CD4-positive, alpha-beta T cell (primary cell): ENCODE measurements at regions not wholly inside any gene's neighbourhood (a gene's known extent, or its start where the extent isn't known, plus 50 kb on each side); places are given as distances from the start of the nearest gene placed in this dataset.

Source experiments
- ATAC-seq: fragments of 200-7000 bp; cut with Tn5 transposase; one replicate; pipeline ENCODE4 v1.10.0; 2022; ENCODE audit warnings: mild to moderate bottlenecking; ENCODE audit not compliant: poor library complexity
- CTCF ChIA-PET: fragments of 350-600 bp; sonication (Branson Sonifier 250); formaldehyde crosslinking; loops from one replicate; lab custom pipeline; 2021; ENCODE audit warnings: antibody characterized with exemption, inconsistent platforms; lab: Charles Lee
- POLR2A ChIA-PET: fragments of 350-600 bp; sonication (Branson Sonifier 250); formaldehyde crosslinking; loops from one replicate; lab custom pipeline; 2021; ENCODE audit warnings: antibody characterized with exemption, inconsistent platforms; lab: Charles Lee
- DNase-seq, 14 experiments: peaks; one replicate each; pipeline ENCODE4 v3.0.0-alpha.2; 2013 to 2020; ENCODE audit warnings: mixed read lengths in 2 of 14
- H3K27ac ChIP-seq, 2 donors: one replicate each; pipeline versions ENCODE4 v1.5.1 to v1.7.0; 2013; ENCODE audit warnings: low read length in 2 of 2, low read depth in 1 of 2, mild to moderate bottlenecking in 1 of 2
- H3K27me3 ChIP-seq, 2 experiments: 1 replicate in 1 of 2; 2 replicates in 1 of 2; pipeline versions ENCODE4 v1.6.1 to v1.7.0; 2013; ENCODE audit warnings: low read length in 2 of 2, control low read depth in 1 of 2, mild to moderate bottlenecking in 1 of 2, moderate library complexity in 1 of 2; ENCODE audit not compliant: insufficient read depth in 2 of 2, control insufficient read depth in 1 of 2
- H3K36me3 ChIP-seq: one replicate; pipeline ENCODE4 v1.6.1; 2013; ENCODE audit warnings: low read length, control low read depth; ENCODE audit not compliant: insufficient read depth
- H3K4me1 ChIP-seq: one replicate; pipeline ENCODE4 v1.6.1; 2013; ENCODE audit warnings: low read length, control low read depth; ENCODE audit not compliant: insufficient read depth
- H3K4me3 ChIP-seq: one replicate; pipeline ENCODE4 v1.5.1; 2013; ENCODE audit warnings: mild to moderate bottlenecking, low read length, moderate library complexity
- H3K9me3 ChIP-seq, 2 experiments: 1 replicate in 1 of 2; 2 replicates in 1 of 2; pipeline versions ENCODE4 v1.6.1 to v1.7.0; 2013; ENCODE audit warnings: low read length in 2 of 2, mild to moderate bottlenecking in 2 of 2, control low read depth in 1 of 2, moderate library complexity in 1 of 2; ENCODE audit not compliant: control insufficient read depth in 1 of 2, insufficient read depth in 1 of 2
- H3K27ac Mint-ChIP-seq: one replicate; pipeline ENCODE4 v1.8.0; 2020; ENCODE audit warnings: mixed read lengths
- H3K27me3 Mint-ChIP-seq: one replicate; pipeline ENCODE4 v1.8.0; 2021; ENCODE audit warnings: mixed read lengths
- H3K36me3 Mint-ChIP-seq: one replicate; pipeline ENCODE4 v1.8.0; 2021; ENCODE audit warnings: low read depth, mixed read lengths
- H3K4me1 Mint-ChIP-seq: one replicate; pipeline ENCODE4 v1.8.0; 2021; ENCODE audit warnings: low read depth, mixed read lengths
- H3K4me3 Mint-ChIP-seq: one replicate; pipeline ENCODE4 v1.8.0; 2020; ENCODE audit warnings: mild to moderate bottlenecking, mixed read lengths
- H3K9me3 Mint-ChIP-seq: one replicate; pipeline ENCODE4 v1.8.0; 2020; ENCODE audit warnings: mixed read lengths
- CTCF ChIP-seq: fragments of 200-600 bp; IDR thresholded peaks from one replicate; pipeline ENCODE4 v1.8.0; 2022; ENCODE audit warnings: antibody characterized with exemption, mild to moderate bottlenecking
- intact Hi-C, 2 experiments: fragments of 100-400 bp; cut with DNase I in 1 of 2; cut with micrococcal nuclease in 1 of 2; formaldehyde crosslinking; loops; one replicate each; pipeline versions ENCODE4 v1.15.1 to v1.9.0; 2023 to 2025; cut with DNase I, micrococcal nuclease

GRCh38 chr10:78559661-78560340 is 509.0 kb upstream of the ZMIZ1 start:
- no peak overlapping the region for H3K4me3 Mint-ChIP-seq
- no peaks in the 10 kb centered on the region for H3K36me3 Mint-ChIP-seq
- Histone ChIP-seq H3K9me3 (no peaks in the 10 kb centered on the region), H3K4me1 (no peaks in the 10 kb centered on the region), H3K4me3 (no peak overlapping the region), H3K27me3 (no peaks in the 10 kb centered on the region), H3K27ac (no peak overlapping the region), H3K36me3 (no peaks in the 10 kb centered on the region)
- H3K27me3 Mint-ChIP-seq = no peaks in the 10 kb centered on the region
- no peak overlapping the region for H3K27ac Mint-ChIP-seq
- TF ChIP-seq CTCF = no peak
- intact Hi-C loops = no loop called here
- ChIA-PET CTCF (no interaction called here), POLR2A (interaction anchor here (0.9 kb wide), 1 partner anchor 20 kb away, joined by 3 read pairs; no protein-coding TSS in a partner anchor)
- ATAC-seq (no peak), DNase-seq (no peak)
- peaks cover 9% of the 10 kb centered on the region for H3K9me3 Mint-ChIP-seq
- no peaks in the 10 kb centered on the region for H3K4me1 Mint-ChIP-seq

GRCh38 chr10:78560341-78560688 is 508.5 kb upstream of the ZMIZ1 start:
- no peaks in the 10 kb centered on the region for H3K36me3 ChIP-seq
- H3K4me1 ChIP-seq = no peaks in the 10 kb centered on the region
- TF ChIP-seq CTCF = no peak
- H3K9me3 ChIP-seq = no peaks in the 10 kb centered on the region
- POLR2A ChIA-PET = no interaction called here
- no peaks in the 10 kb centered on the region for H3K36me3 Mint-ChIP-seq
- no peaks in the 10 kb centered on the region for H3K27me3 ChIP-seq
- no peaks in the 10 kb centered on the region for H3K27me3 Mint-ChIP-seq
- H3K27ac ChIP-seq = no peak overlapping the region
- DNase-seq (no peak), ATAC-seq (no peak)
- H3K9me3 Mint-ChIP-seq = peaks cover 9% of the 10 kb centered on the region
- no peak overlapping the region for H3K27ac Mint-ChIP-seq
- no peak overlapping the region for H3K4me3 Mint-ChIP-seq
- intact Hi-C loops = no loop called here
- CTCF ChIA-PET = no interaction called here
- no peak overlapping the region for H3K4me3 ChIP-seq
- H3K4me1 Mint-ChIP-seq = no peaks in the 10 kb centered on the region

GRCh38 chr10:78563314-78563713 is 505.5 kb upstream of the ZMIZ1 start:
- no peaks in the 10 kb centered on the region for H3K36me3 ChIP-seq
- TF ChIP-seq CTCF = no peak
- intact Hi-C loops = no loop called here
- Mint-ChIP-seq H3K27me3 (no peaks in the 10 kb centered on the region), H3K4me1 (no peaks in the 10 kb centered on the region), H3K9me3 (no peaks in the 10 kb centered on the region), H3K36me3 (no peaks in the 10 kb centered on the region), H3K27ac (no peak overlapping the region), H3K4me3 (no peak overlapping the region)
- no peak overlapping the region for H3K27ac ChIP-seq
- no peak for DNase-seq
- H3K4me1 ChIP-seq = no peaks in the 10 kb centered on the region
- CTCF ChIA-PET = no interaction called here
- no peaks in the 10 kb centered on the region for H3K27me3 ChIP-seq
- POLR2A ChIA-PET = no interaction called here
- H3K4me3 ChIP-seq = no peak overlapping the region
- no peak for ATAC-seq
- no peaks in the 10 kb centered on the region for H3K9me3 ChIP-seq
